ENCODE measurements at regions not wholly inside any gene's neighbourhood (a gene's known extent, or its start where the extent isn't known, plus 50 kb on each side); places are given as distances from the start of the nearest gene placed in this dataset.

DNA sequence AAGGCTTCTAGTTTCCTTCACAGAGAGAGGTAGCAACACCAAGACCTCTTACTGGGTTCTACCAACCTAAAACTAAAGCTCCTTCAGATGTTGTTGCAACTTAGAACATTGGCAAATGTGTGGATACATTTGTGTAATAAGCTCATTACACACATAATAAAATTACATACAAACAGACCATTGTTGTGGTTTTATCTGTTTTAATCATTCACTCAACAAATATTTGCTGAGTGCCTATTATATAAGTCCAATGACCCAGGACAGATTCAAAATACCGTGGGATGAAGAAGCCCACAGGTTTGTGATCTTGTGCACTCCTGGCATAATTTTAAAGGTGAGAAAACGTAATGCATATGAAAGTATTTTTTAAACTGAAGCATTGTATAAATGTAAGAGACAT, 160.4 kb upstream of the NPVF start:
- Histone ChIP-seq H3K27me3 (ENCODE audit: insufficient read depth, low read length) (peaks cover 21% of the 10 kb centered on the region), H3K79me2 (ENCODE audit: insufficient read depth, low read length) (no peaks in the 10 kb centered on the region), H3K4me2 (ENCODE audit: low read length) (no peak overlapping the region), H3K27ac (ENCODE audit: low read depth, low read length) (no peak overlapping the region), H3K9me3 (ENCODE audit: control insufficient read depth in 1 of 2, insufficient read depth in 1 of 2, low read depth in 1 of 2, low read length in 2 of 2) (no peaks in the 10 kb centered on the region), H3K4me1 (ENCODE audit: control insufficient read depth in 1 of 2, insufficient read depth in 2 of 2, low read length in 2 of 2) (no peaks in the 10 kb centered on the region), H3K9ac (ENCODE audit: low read length) (no peak overlapping the region), H2AFZ (ENCODE audit: low read depth, low read length, poor library complexity, severe bottlenecking) (no peak overlapping the region), H3K9me2 (ENCODE audit: insufficient read depth) (no peaks in the 10 kb centered on the region), H4K20me1 (ENCODE audit: insufficient read depth) (no peaks in the 10 kb centered on the region), H3K36me3 (ENCODE audit: control insufficient read depth in 1 of 2, insufficient read depth in 2 of 2, low read length in 2 of 2) (no peaks in the 10 kb centered on the region), H3K4me3 (replicated peaks in 1 of 2; ENCODE audit: low read depth in 1 of 2, low read length in 2 of 2) (no peak overlapping the region)
- ATAC-seq (no peak), DNase-seq (ENCODE audit: low read depth, low spot score) (no peak)
- ChIA-PET CTCF (interaction anchor here (4.2 kb wide), 1 partner anchor 129 kb away, joined by 41 read pairs; no protein-coding TSS in a partner anchor), POLR2A (no interaction called here), RAD21 (ENCODE audit: low non-redundant PET in 1 of 2, low total read pairs in 2 of 2, uncharacterized antibody in 2 of 2, unreplicated experiment in 2 of 2) (no interaction called here)
- intact Hi-C loops (cut with micrococcal nuclease) = loop anchor here (1.0 kb wide), 1 partner anchor 129 kb away; no protein-coding TSS in a partner anchor
- no TSS peak for BruUV-seq (replicated peaks)
- TF ChIP-seq JUND (IDR thresholded peaks at IDR 0.05) = no peak
- no peak for TF ChIP-seq EGR1 (IDR thresholded peaks at IDR 0.05; ENCODE audit: low read depth)

DNA sequence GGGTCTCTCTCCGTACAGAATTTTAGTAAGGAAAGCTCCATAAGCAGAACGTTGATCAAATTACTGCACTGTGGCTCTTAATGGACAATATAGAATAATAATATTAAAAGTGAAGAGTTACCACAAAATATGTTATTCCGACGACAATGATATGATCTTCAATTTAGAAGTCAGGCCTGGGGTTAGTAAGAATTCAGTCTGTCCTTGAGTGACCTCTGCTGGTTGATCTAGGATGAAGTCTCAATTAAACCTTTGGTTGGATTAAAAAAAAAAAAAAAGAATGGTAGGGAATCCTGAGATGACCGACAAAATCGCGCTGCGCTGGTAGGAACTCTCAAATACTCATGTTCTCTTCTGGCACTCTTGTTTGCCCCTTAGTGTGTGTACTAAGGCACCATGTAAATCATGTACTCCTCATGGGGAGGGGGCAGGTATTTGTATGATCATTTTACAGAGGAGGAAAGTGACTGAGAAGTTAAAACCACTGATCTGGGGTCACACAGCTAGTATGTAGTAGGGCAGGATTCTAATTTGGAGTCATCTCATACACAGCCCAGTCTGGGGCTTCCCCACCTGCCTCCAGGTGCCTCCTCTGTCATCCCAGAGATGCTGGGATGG, 161.3 kb upstream of the NPVF start:
- Histone ChIP-seq H3K9ac (ENCODE audit: low read length) (no peak overlapping the region), H3K4me1 (ENCODE audit: control insufficient read depth in 1 of 2, insufficient read depth in 2 of 2, low read length in 2 of 2) (no peaks in the 10 kb centered on the region), H3K4me2 (ENCODE audit: low read length) (no peak overlapping the region), H3K9me2 (ENCODE audit: insufficient read depth) (no peaks in the 10 kb centered on the region), H3K79me2 (ENCODE audit: insufficient read depth, low read length) (no peaks in the 10 kb centered on the region), H3K27me3 (ENCODE audit: insufficient read depth, low read length) (peaks cover 27% of the 10 kb centered on the region), H3K36me3 (ENCODE audit: control insufficient read depth in 1 of 2, insufficient read depth in 2 of 2, low read length in 2 of 2) (no peaks in the 10 kb centered on the region), H3K9me3 (ENCODE audit: control insufficient read depth in 1 of 2, insufficient read depth in 1 of 2, low read depth in 1 of 2, low read length in 2 of 2) (no peaks in the 10 kb centered on the region), H3K4me3 (replicated peaks in 1 of 2; ENCODE audit: low read depth in 1 of 2, low read length in 2 of 2) (no peak overlapping the region), H3K27ac (ENCODE audit: low read depth, low read length) (no peak overlapping the region), H2AFZ (ENCODE audit: low read depth, low read length, poor library complexity, severe bottlenecking) (no peak overlapping the region), H4K20me1 (ENCODE audit: insufficient read depth) (no peaks in the 10 kb centered on the region)
- peak; percentile 31 for DNase-seq (ENCODE audit: low read depth, low spot score)
- CTCF ChIA-PET = interaction anchor here (4.2 to 4.5 kb wide), 2 partner anchors 130 to 177 kb away, joined by 41 to 93 read pairs; no protein-coding TSS in a partner anchor
- peak; percentile 59 for ATAC-seq
- RAD21 ChIA-PET (ENCODE audit: low non-redundant PET in 1 of 2, low total read pairs in 2 of 2, uncharacterized antibody in 2 of 2, unreplicated experiment in 2 of 2) = interaction anchor here in 1 of 2 experiments (1.4 to 1.8 kb wide), 2 partner anchors 130 to 176 kb away, joined by 3 to 5 read pairs; no protein-coding TSS in a partner anchor
- TF ChIP-seq, protein P1, sequence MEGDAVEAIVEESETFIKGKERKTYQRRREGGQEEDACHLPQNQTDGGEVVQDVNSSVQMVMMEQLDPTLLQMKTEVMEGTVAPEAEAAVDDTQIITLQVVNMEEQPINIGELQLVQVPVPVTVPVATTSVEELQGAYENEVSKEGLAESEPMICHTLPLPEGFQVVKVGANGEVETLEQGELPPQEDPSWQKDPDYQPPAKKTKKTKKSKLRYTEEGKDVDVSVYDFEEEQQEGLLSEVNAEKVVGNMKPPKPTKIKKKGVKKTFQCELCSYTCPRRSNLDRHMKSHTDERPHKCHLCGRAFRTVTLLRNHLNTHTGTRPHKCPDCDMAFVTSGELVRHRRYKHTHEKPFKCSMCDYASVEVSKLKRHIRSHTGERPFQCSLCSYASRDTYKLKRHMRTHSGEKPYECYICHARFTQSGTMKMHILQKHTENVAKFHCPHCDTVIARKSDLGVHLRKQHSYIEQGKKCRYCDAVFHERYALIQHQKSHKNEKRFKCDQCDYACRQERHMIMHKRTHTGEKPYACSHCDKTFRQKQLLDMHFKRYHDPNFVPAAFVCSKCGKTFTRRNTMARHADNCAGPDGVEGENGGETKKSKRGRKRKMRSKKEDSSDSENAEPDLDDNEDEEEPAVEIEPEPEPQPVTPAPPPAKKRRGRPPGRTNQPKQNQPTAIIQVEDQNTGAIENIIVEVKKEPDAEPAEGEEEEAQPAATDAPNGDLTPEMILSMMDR (IDR thresholded peaks at IDR 0.05 in 2 of 3, conservative IDR thresholded peaks at IDR 0.05 in 1 of 3; ENCODE audit: borderline replicate concordance in 1 of 3, insufficient read depth in 1 of 3, low read depth in 2 of 3, low read length in 2 of 3) = peak; percentile 27 to 47 (median 45); a peak in 4 of 6 replicates
- TF ChIP-seq RAD21 (IDR thresholded peaks at IDR 0.05; ENCODE audit: low read depth) (peak; percentile 58), ELF1 (IDR thresholded peaks at IDR 0.05; ENCODE audit: borderline replicate concordance, low read depth) (no peak), SP1 (IDR thresholded peaks at IDR 0.05; ENCODE audit: low read depth) (no peak), YY1 (IDR thresholded peaks at IDR 0.05; ENCODE audit: extremely low read depth, insufficient replicate concordance, low read depth, low read length) (no peak), TCF7L2 (IDR thresholded peaks at IDR 0.05; ENCODE audit: borderline replicate concordance, extremely low read depth, insufficient read depth, insufficient read length) (no peak)
- TF ChIP-seq, protein P2, sequence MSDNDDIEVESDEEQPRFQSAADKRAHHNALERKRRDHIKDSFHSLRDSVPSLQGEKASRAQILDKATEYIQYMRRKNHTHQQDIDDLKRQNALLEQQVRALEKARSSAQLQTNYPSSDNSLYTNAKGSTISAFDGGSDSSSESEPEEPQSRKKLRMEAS (IDR thresholded peaks at IDR 0.05) = no peak
- POLR2A ChIA-PET = no interaction called here
- no TSS peak for BruUV-seq (replicated peaks)
- intact Hi-C loops (cut with micrococcal nuclease) = loop anchor here (1.0 to 2.0 kb wide), 2 partner anchors 130 to 461 kb away; no protein-coding TSS in a partner anchor

All from HCT116 (cell line).